Hepatocyte (in vitro differentiated cells): ENCODE measurements at regions not wholly inside any gene's neighbourhood (a gene's known extent, or its start where the extent isn't known, plus 50 kb on each side); places are given as distances from the start of the nearest gene placed in this dataset.

Experiments used
- CTCF ChIP-seq: fragments of 200-600 bp; sonication (generic); IDR thresholded peaks from 2 replicates; pipeline ENCODE4 v1.5.1; 2016; ENCODE audit warnings: antibody characterized with exemption, mild to moderate bottlenecking; ENCODE audit not compliant: poor library complexity
- EZH2 ChIP-seq: fragments of 200-600 bp; sonication (generic); IDR thresholded peaks from 2 replicates; pipeline ENCODE4 v1.6.1; 2016; ENCODE audit warnings: antibody characterized with exemption, mild to moderate bottlenecking, borderline replicate concordance

- TF ChIP-seq CTCF (no peak), EZH2 (no peak)
Measured at GRCh38 chr5:4212981-4213819, 617.6 kb downstream of the IRX1 start.
